ENCODE measurements at regions not wholly inside any gene's neighbourhood (a gene's known extent, or its start where the extent isn't known, plus 50 kb on each side); places are given as distances from the start of the nearest gene placed in this dataset.
A peak's percentile ranks its signal among the peaks of the same experiment; 100 is the strongest.

GRCh38 chr15:31867536-31868442 is 162.5 kb upstream of the CHRNA7 start:
- peak; percentile 77 for TF ChIP-seq CTCF (conservative IDR thresholded peaks at IDR 0.05; ENCODE audit: low read depth, low read length)
- DNase-seq (ENCODE audit: low read depth), result peak; percentile 3
- H3K4me3 ChIP-seq (ENCODE audit: low read length), result no peak overlapping the region

- DNase-seq (ENCODE audit: low read depth), result no peak
- no peak for TF ChIP-seq CTCF (conservative IDR thresholded peaks at IDR 0.05; ENCODE audit: low read depth, low read length)
- H3K4me3 ChIP-seq (ENCODE audit: low read length), result peak overlapping the region; percentile 30
These were observed 160.5 kb upstream of the CHRNA7 start for GRCh38 chr15:31869686-31870307.

- peak within 1 kb of the TSS; percentile 61 for H3K4me3 ChIP-seq (ENCODE audit: low read length)
- DNase-seq (ENCODE audit: low read depth), result peak; percentile 41
- no peak for TF ChIP-seq CTCF (conservative IDR thresholded peaks at IDR 0.05; ENCODE audit: low read depth, low read length)
These were observed 159.8 kb upstream of the CHRNA7 start, which contains the start of gene OTUD7A for GRCh38 chr15:31870328-31871165. Gene OTUD7A (minus strand): TSS chr15:31870673.

GRCh38 chr15:31871166-31871886 is 159.0 kb upstream of the CHRNA7 start:
- DNase-seq (ENCODE audit: low read depth), result no peak
- peak overlapping the region; percentile 61 for H3K4me3 ChIP-seq (ENCODE audit: low read length)
- no peak for TF ChIP-seq CTCF (conservative IDR thresholded peaks at IDR 0.05; ENCODE audit: low read depth, low read length)

GRCh38 chr15:31871887-31872281 is 158.4 kb upstream of the CHRNA7 start:
- no peak overlapping the region for H3K4me3 ChIP-seq (ENCODE audit: low read length)
- TF ChIP-seq CTCF (conservative IDR thresholded peaks at IDR 0.05; ENCODE audit: low read depth, low read length), result no peak
- no peak for DNase-seq (ENCODE audit: low read depth)

- DNase-seq (ENCODE audit: low read depth), result no peak
- no peak overlapping the region for H3K4me3 ChIP-seq (ENCODE audit: low read length)
- TF ChIP-seq CTCF (conservative IDR thresholded peaks at IDR 0.05; ENCODE audit: low read depth, low read length), result peak; percentile 29
These were observed 143.1 kb upstream of the CHRNA7 start for GRCh38 chr15:31887246-31887645.

Measured in retinal pigment epithelial cell (primary cell).